IMR-90 (cell line): ENCODE measurements at regions not wholly inside any gene's neighbourhood (a gene's known extent, or its start where the extent isn't known, plus 50 kb on each side); places are given as distances from the start of the nearest gene placed in this dataset.

Experiments used
- ATAC-seq: fragments of 200-7000 bp; cut with Tn5 transposase; 2 replicates; pipeline ENCODE4 v1.9.1; 2020; ENCODE audit warnings: low read depth, mild to moderate bottlenecking, moderate library complexity
- BruUV-seq: library from RNA; stranded (reverse); fragments of 400-500 nt; replicated peaks from 2 replicates; lab custom pipeline; 2021; lab: Mats Ljungman, UMichigan
- CTCF ChIA-PET: fragments of 300-600 bp; formaldehyde crosslinking; extraction: SDS; loops from one replicate; lab custom pipeline; 2021; ENCODE audit warnings: antibody characterized with exemption; lab: Yijun Ruan, JAX
- POLR2A ChIA-PET: fragments of 300-600 bp; sonication (Branson Sonifier 250); formaldehyde crosslinking; loops from one replicate; lab custom pipeline; 2022; ENCODE audit warnings: antibody characterized with exemption; ENCODE audit not compliant: unreplicated experiment; lab: Charles Lee
- DNase-seq: peaks from one replicate; pipeline ENCODE4 v3.0.0; 2013
- H2AFZ ChIP-seq: replicated peaks from 2 replicates; pipeline ENCODE3; 2013; ENCODE audit warnings: low read length, mild to moderate bottlenecking; ENCODE audit not compliant: poor library complexity
- H2AK5ac ChIP-seq: 2 replicates; pipeline ENCODE4 v1.6.1; 2013; ENCODE audit warnings: low read depth, low read length, inconsistent platforms
- H2AK9ac ChIP-seq: replicated peaks from 2 replicates; pipeline ENCODE3; 2013; ENCODE audit warnings: mild to moderate bottlenecking, low read depth, low read length, moderate library complexity; ENCODE audit not compliant: poor library complexity
- H2BK120ac ChIP-seq: 2 replicates; pipeline ENCODE4 v1.6.1; 2013; ENCODE audit warnings: low read depth, low read length, inconsistent platforms
- H2BK15ac ChIP-seq: 3 replicates; pipeline ENCODE4 v1.6.1; 2013; ENCODE audit warnings: low read depth, low read length, inconsistent platforms
- H2BK20ac ChIP-seq: 2 replicates; pipeline ENCODE4 v1.6.1; 2013; ENCODE audit warnings: low read depth, mild to moderate bottlenecking, inconsistent platforms, low read length, moderate library complexity
- H2BK5ac ChIP-seq: 2 replicates; pipeline ENCODE4 v1.6.1; 2013; ENCODE audit warnings: mild to moderate bottlenecking, low read depth, low read length, inconsistent platforms; ENCODE audit not compliant: poor library complexity, severe bottlenecking
- H3K14ac ChIP-seq: replicated peaks from 2 replicates; pipeline ENCODE4 v1.6.1; 2013; ENCODE audit warnings: low read depth, low read length, inconsistent platforms
- H3K18ac ChIP-seq: 2 replicates; pipeline ENCODE4 v1.6.1; 2013; ENCODE audit warnings: low read depth, low read length, control low read depth
- H3K23ac ChIP-seq: 2 replicates; pipeline ENCODE4 v1.6.1; 2013; ENCODE audit warnings: low read depth, low read length, inconsistent platforms
- H3K27ac ChIP-seq: 2 replicates; pipeline ENCODE4 v1.5.1; 2013; ENCODE audit warnings: mild to moderate bottlenecking, control low read depth, low read length; ENCODE audit not compliant: insufficient read depth
- H3K27me3 ChIP-seq: 2 replicates; pipeline ENCODE4 v1.6.1; 2013; ENCODE audit warnings: low read length; ENCODE audit not compliant: control insufficient read depth, insufficient read depth
- H3K36me3 ChIP-seq: 2 replicates; pipeline ENCODE4 v1.6.1; 2013; ENCODE audit warnings: low read length, mixed read lengths; ENCODE audit not compliant: control insufficient read depth, insufficient read depth
- H3K4ac ChIP-seq: 2 replicates; pipeline ENCODE4 v1.6.1; 2013; ENCODE audit warnings: low read depth, low read length, inconsistent platforms
- H3K4me1 ChIP-seq: 2 replicates; pipeline ENCODE4 v1.6.1; 2013; ENCODE audit warnings: low read length, mixed read lengths; ENCODE audit not compliant: control insufficient read depth, insufficient read depth
- H3K4me2 ChIP-seq: 2 replicates; pipeline ENCODE4 v1.6.1; 2013; ENCODE audit warnings: low read depth, mild to moderate bottlenecking, control low read depth, low read length, moderate library complexity
- H3K4me3 ChIP-seq: 2 replicates; pipeline ENCODE4 v1.5.1; 2013; ENCODE audit warnings: low read depth, mild to moderate bottlenecking, control low read depth, low read length, moderate library complexity; ENCODE audit not compliant: insufficient read depth
- H3K56ac ChIP-seq: 2 replicates; pipeline ENCODE4 v1.6.1; 2013; ENCODE audit warnings: low read length, inconsistent platforms; ENCODE audit not compliant: insufficient read depth; ENCODE audit errors: extremely low read depth
- H3K79me1 ChIP-seq, 2 experiments: 2 replicates each; pipeline ENCODE4 v1.6.1; 2013; ENCODE audit warnings: low read length in 2 of 2, inconsistent platforms in 1 of 2, low read depth in 1 of 2
- H3K9ac ChIP-seq: 2 replicates; pipeline ENCODE4 v1.6.1; 2013; ENCODE audit warnings: low read depth, low read length, control low read depth
- H3K9me1 ChIP-seq: 2 replicates; pipeline ENCODE4 v1.6.1; 2013; ENCODE audit warnings: low read length, inconsistent platforms; ENCODE audit not compliant: insufficient read depth
- H3K9me3 ChIP-seq: 2 replicates; pipeline ENCODE4 v1.6.1; 2013; ENCODE audit warnings: low read length; ENCODE audit not compliant: control insufficient read depth, insufficient read depth
- H4K20me1 ChIP-seq: 2 replicates; pipeline ENCODE4 v1.6.1; 2013; ENCODE audit warnings: low read length, inconsistent platforms; ENCODE audit not compliant: insufficient read depth
- H4K5ac ChIP-seq: 2 replicates; pipeline ENCODE4 v1.6.1; 2013; ENCODE audit warnings: mild to moderate bottlenecking, low read depth, low read length, control low read depth
- H4K8ac ChIP-seq, 2 experiments: 2 replicates each; pipeline ENCODE4 v1.6.1; 2013; ENCODE audit warnings: low read depth in 2 of 2, low read length in 2 of 2, control low read depth in 1 of 2, inconsistent platforms in 1 of 2
- H4K91ac ChIP-seq: 2 replicates; pipeline ENCODE4 v1.6.1; 2013; ENCODE audit warnings: low read depth, low read length, inconsistent platforms; ENCODE audit not compliant: insufficient read depth
- RAD21 ChIP-seq: IDR thresholded peaks from 2 replicates; pipeline ENCODE4 v1.6.1; 2012; ENCODE audit warnings: low read length, improper control_type of control experiment
- WGBS, 2 experiments: methylation state at CpG; one replicate each; pipeline versions ENCODE4 v1.1.5 to v1.1.7; 2013; ENCODE audit warnings: missing lambda C conversion rate in 2 of 2; ENCODE audit not compliant: insufficient read length in 1 of 2; ENCODE audit errors: extremely low coverage in 2 of 2; 5-methylcytosine and 5-hydroxymethylcytosine counted together
- dilution Hi-C: fragments of 300-500 bp; cut with HindIII; formaldehyde crosslinking; loops from one replicate; pipeline ENCODE4 v1.14.3; 2018; ENCODE audit warnings: low sequenced_read_pairs; ENCODE audit not compliant: unreplicated experiment
- in situ Hi-C: fragments of 300-500 bp; cut with MboI; formaldehyde crosslinking; loops from 3 replicates; pipeline ENCODE4 v1.14.3; 2019; ENCODE audit warnings: low sequenced_read_pairs, inconsistent platforms, mixed read lengths
- intact Hi-C: fragments of 100-400 bp; cut with micrococcal nuclease; formaldehyde crosslinking; loops from 2 replicates; pipeline ENCODE4 v1.10.0; 2022
- TF ChIP-seq, protein P1 (sequence below): fragments of 150-350 bp; IDR thresholded peaks from 2 replicates; pipeline ENCODE4 v1.6.1; 2016; ENCODE audit warnings: low read depth, mild to moderate bottlenecking, low read length, moderate library complexity, borderline replicate concordance
- TF ChIP-seq, protein P2 (sequence below): fragments of 150-350 bp; IDR thresholded peaks from 2 replicates; pipeline ENCODE4 v1.6.1; 2017; ENCODE audit warnings: mild to moderate bottlenecking, antibody characterized with exemption, low read length, low read depth

DNA sequence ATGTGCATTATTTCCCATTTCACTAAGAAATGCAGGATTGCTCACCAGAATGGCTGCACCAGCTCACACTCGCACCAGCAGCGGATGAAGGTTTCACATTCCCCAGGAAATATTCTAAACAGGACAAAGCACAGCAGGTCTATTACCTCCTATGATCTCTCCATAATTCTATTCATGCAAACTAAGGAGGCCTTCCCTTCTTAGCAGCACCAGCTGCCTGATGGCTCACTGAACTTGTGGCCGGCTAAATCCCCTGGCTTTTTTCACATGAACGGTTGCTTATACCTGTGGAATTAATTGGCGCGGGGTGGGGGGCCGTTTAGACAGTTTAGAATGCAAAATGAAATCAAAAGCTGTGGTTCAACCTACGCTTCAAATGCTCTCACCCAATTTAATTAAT lies 73.5 kb upstream of the SRD5A3 start:
- Histone ChIP-seq H4K20me1 (no peaks in the 10 kb centered on the region), H3K56ac (no peak overlapping the region), H2BK5ac (no peak overlapping the region), H3K23ac (no peak overlapping the region), H3K9me3 (no peaks in the 10 kb centered on the region), H3K36me3 (no peaks in the 10 kb centered on the region), H3K4me2 (no peak overlapping the region), H2AK5ac (no peak overlapping the region), H3K4me1 (no peaks in the 10 kb centered on the region), H3K9me1 (no peaks in the 10 kb centered on the region), H4K5ac (no peak overlapping the region), H3K9ac (no peak overlapping the region), H4K91ac (no peak overlapping the region), H2BK120ac (no peak overlapping the region), H4K8ac (no peak overlapping the region), H3K79me1 (no peaks in the 10 kb centered on the region), H3K4me3 (no peak overlapping the region), H3K27me3 (peaks cover 6% of the 10 kb centered on the region), H3K14ac (no peak overlapping the region), H3K27ac (no peak overlapping the region), H3K4ac (no peak overlapping the region), H2AK9ac (no peak overlapping the region), H3K18ac (no peak overlapping the region), H2BK20ac (no peak overlapping the region), H2BK15ac (no peak overlapping the region), H2AFZ (no peak overlapping the region)
- ChIA-PET POLR2A (no interaction called here), CTCF (no interaction called here)
- DNase-seq (no peak), ATAC-seq (no peak)
- TF ChIP-seq RAD21: no peak
- TF ChIP-seq, protein P1, sequence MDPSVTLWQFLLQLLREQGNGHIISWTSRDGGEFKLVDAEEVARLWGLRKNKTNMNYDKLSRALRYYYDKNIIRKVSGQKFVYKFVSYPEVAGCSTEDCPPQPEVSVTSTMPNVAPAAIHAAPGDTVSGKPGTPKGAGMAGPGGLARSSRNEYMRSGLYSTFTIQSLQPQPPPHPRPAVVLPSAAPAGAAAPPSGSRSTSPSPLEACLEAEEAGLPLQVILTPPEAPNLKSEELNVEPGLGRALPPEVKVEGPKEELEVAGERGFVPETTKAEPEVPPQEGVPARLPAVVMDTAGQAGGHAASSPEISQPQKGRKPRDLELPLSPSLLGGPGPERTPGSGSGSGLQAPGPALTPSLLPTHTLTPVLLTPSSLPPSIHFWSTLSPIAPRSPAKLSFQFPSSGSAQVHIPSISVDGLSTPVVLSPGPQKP: no peak
- TF ChIP-seq, protein P2, sequence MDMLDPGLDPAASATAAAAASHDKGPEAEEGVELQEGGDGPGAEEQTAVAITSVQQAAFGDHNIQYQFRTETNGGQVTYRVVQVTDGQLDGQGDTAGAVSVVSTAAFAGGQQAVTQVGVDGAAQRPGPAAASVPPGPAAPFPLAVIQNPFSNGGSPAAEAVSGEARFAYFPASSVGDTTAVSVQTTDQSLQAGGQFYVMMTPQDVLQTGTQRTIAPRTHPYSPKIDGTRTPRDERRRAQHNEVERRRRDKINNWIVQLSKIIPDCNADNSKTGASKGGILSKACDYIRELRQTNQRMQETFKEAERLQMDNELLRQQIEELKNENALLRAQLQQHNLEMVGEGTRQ: no peak
- no TSS peak for BruUV-seq
- dilution Hi-C loops (no loop called here), in situ Hi-C loops (no loop called here), intact Hi-C loops (no loop called here)
- no CpG with 5 or more reads among the region's 8 CpGs for WGBS, 2 experiments
